Psoas muscle (tissue), 7 donors: ENCODE measurements at regions not wholly inside any gene's neighbourhood (a gene's known extent, or its start where the extent isn't known, plus 50 kb on each side); places are given as distances from the start of the nearest gene placed in this dataset.

Experiments used
- ATAC-seq, 4 donors: fragments of 200-7000 bp; cut with Tn5 transposase; one replicate each; pipeline ENCODE4 v1.9.1; 2020; ENCODE audit warnings: moderate library complexity in 3 of 4, mild to moderate bottlenecking in 2 of 4
- DNase-seq, 2 donors: peaks; one replicate each; pipeline ENCODE4 v3.0.0-alpha.2; 2020
- H3K27ac ChIP-seq: fragments of 200-600 bp; one replicate; pipeline ENCODE4 v1.8.0; 2022
- H3K27me3 ChIP-seq, 3 donors: fragments of 200-600 bp in 1 of 3; one replicate each; pipeline versions ENCODE4 v1.6.1 to v1.8.0; 2013 to 2022; ENCODE audit warnings: low read length in 2 of 3, mild to moderate bottlenecking in 2 of 3, moderate library complexity in 1 of 3; ENCODE audit not compliant: insufficient read depth in 3 of 3
- H3K36me3 ChIP-seq, 2 donors: fragments of 200-600 bp in 1 of 2; one replicate each; pipeline versions ENCODE4 v1.6.1 to v1.8.0; 2013 to 2022; ENCODE audit warnings: low read depth in 1 of 2, mild to moderate bottlenecking in 1 of 2, moderate library complexity in 1 of 2; ENCODE audit not compliant: insufficient read depth in 1 of 2
- H3K4me1 ChIP-seq: fragments of 200-600 bp; one replicate; pipeline ENCODE4 v1.8.0; 2022
- H3K4me3 ChIP-seq: fragments of 200-600 bp; one replicate; pipeline ENCODE4 v1.8.0; 2022; ENCODE audit warnings: mild to moderate bottlenecking
- H3K9me3 ChIP-seq: fragments of 200-600 bp; one replicate; pipeline ENCODE4 v1.8.0; 2022
- WGBS, 3 donors: extraction: QIAGEN DNeasy Blood & Tissue Kit; methylation state at CpG; one replicate each; pipeline versions ENCODE4 v1.1.6 to v1.1.7; 2013; 5-methylcytosine and 5-hydroxymethylcytosine counted together
- intact Hi-C, 2 donors: fragments of 100-400 bp; cut with DNase I; formaldehyde crosslinking; loops; one replicate each; pipeline versions ENCODE4 v1.11.0 to v1.14.2; 2022
- TF ChIP-seq, protein P1 (sequence below): fragments of 200-600 bp; IDR thresholded peaks from one replicate; pipeline ENCODE4 v1.8.0; 2022; ENCODE audit warnings: antibody characterized with exemption
- donor health status: healthy with polysubstance abuse.
- donor health status: DM: no; HTN: no; CAD: no; lungs with moderate emphysema.
- donor health status: Bipolar disorder and iron deficiency.
- donor health status: healthy.
- donor health status: DM: yes; HTN: yes; CAD: no.
- donor health status: DM: no; HTN: no; CAD: no.
- donor health status: DM: yes; HTN: yes; CAD: no.

GRCh38 chr5:25823330-25823873 is 1178.6 kb upstream of the CDH10 start:
- no peaks in the 10 kb centered on the region for H3K4me1 ChIP-seq
- DNase-seq (no peak), ATAC-seq (no peak)
- no peaks in the 10 kb centered on the region for H3K9me3 ChIP-seq
- H3K36me3 ChIP-seq, result no peaks in the 10 kb centered on the region
- H3K4me3 ChIP-seq, result no peak overlapping the region
- intact Hi-C loops, result no loop called here
- TF ChIP-seq, protein P1, sequence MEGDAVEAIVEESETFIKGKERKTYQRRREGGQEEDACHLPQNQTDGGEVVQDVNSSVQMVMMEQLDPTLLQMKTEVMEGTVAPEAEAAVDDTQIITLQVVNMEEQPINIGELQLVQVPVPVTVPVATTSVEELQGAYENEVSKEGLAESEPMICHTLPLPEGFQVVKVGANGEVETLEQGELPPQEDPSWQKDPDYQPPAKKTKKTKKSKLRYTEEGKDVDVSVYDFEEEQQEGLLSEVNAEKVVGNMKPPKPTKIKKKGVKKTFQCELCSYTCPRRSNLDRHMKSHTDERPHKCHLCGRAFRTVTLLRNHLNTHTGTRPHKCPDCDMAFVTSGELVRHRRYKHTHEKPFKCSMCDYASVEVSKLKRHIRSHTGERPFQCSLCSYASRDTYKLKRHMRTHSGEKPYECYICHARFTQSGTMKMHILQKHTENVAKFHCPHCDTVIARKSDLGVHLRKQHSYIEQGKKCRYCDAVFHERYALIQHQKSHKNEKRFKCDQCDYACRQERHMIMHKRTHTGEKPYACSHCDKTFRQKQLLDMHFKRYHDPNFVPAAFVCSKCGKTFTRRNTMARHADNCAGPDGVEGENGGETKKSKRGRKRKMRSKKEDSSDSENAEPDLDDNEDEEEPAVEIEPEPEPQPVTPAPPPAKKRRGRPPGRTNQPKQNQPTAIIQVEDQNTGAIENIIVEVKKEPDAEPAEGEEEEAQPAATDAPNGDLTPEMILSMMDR, result no peak
- 93 to 97% (median 97%) methylated on average over 21 to 22 of the region's 22 CpGs for WGBS, 3 donors
- H3K27me3 ChIP-seq, result no peaks in the 10 kb centered on the region
- H3K27ac ChIP-seq, result no peak overlapping the region
